Mesenchymal stem cell (in vitro differentiated cells and primary cell): ENCODE measurements at regions not wholly inside any gene's neighbourhood (a gene's known extent, or its start where the extent isn't known, plus 50 kb on each side); places are given as distances from the start of the nearest gene placed in this dataset.

Experiments
- DNase-seq: peaks from one replicate; pipeline ENCODE4 v3.0.0-alpha.2; 2013
- H2AFZ ChIP-seq: one replicate; pipeline ENCODE4 v1.6.1; 2013; ENCODE audit warnings: low read depth, mild to moderate bottlenecking, control low read depth, inconsistent platforms, low read length, moderate library complexity
- H2AK5ac ChIP-seq: 2 replicates; pipeline ENCODE4 v1.6.1; 2013; ENCODE audit warnings: low read length, moderate library complexity, mild to moderate bottlenecking, inconsistent platforms; ENCODE audit not compliant: severe bottlenecking
- H2BK120ac ChIP-seq: one replicate; pipeline ENCODE4 v1.6.1; 2013; ENCODE audit warnings: low read depth, mild to moderate bottlenecking, inconsistent platforms, low read length, moderate library complexity
- H2BK12ac ChIP-seq, 2 experiments: one replicate each; pipeline ENCODE4 v1.6.1; 2013; ENCODE audit warnings: inconsistent platforms in 2 of 2, low read length in 2 of 2, mild to moderate bottlenecking in 2 of 2, moderate library complexity in 2 of 2, control low read depth in 1 of 2
- H2BK15ac ChIP-seq: one replicate; pipeline ENCODE4 v1.6.1; 2013; ENCODE audit warnings: mild to moderate bottlenecking, low read depth, inconsistent platforms; ENCODE audit not compliant: poor library complexity, severe bottlenecking
- H2BK5ac ChIP-seq: 2 replicates; pipeline ENCODE4 v1.6.1; 2013; ENCODE audit warnings: low read depth, mild to moderate bottlenecking, low read length, control low read depth, inconsistent platforms; ENCODE audit not compliant: poor library complexity, severe bottlenecking
- H3K14ac ChIP-seq, 2 experiments: one replicate each; pipeline ENCODE4 v1.6.1; 2013; ENCODE audit warnings: inconsistent platforms in 2 of 2, low read length in 2 of 2, control low read depth in 1 of 2, mild to moderate bottlenecking in 1 of 2, moderate library complexity in 1 of 2
- H3K18ac ChIP-seq, 2 experiments: one replicate each; pipeline ENCODE4 v1.6.1; 2013; ENCODE audit warnings: inconsistent platforms in 2 of 2, low read length in 2 of 2, control low read depth in 1 of 2, low read depth in 1 of 2, mild to moderate bottlenecking in 1 of 2
- H3K23ac ChIP-seq, 2 experiments: one replicate each; pipeline ENCODE4 v1.6.1; 2013; ENCODE audit warnings: inconsistent platforms in 2 of 2, low read length in 2 of 2, mild to moderate bottlenecking in 2 of 2, moderate library complexity in 2 of 2, control low read depth in 1 of 2
- H3K27ac ChIP-seq: 2 replicates; pipeline ENCODE4 v1.5.1; 2013; ENCODE audit warnings: mild to moderate bottlenecking, moderate library complexity, low read length, control low read depth, inconsistent platforms; ENCODE audit not compliant: poor library complexity, severe bottlenecking
- H3K27me3 ChIP-seq, 2 experiments: 2 replicates each; pipeline versions ENCODE4 v1.6.1 to v1.7.0; 2013; ENCODE audit warnings: low read length in 2 of 2, mild to moderate bottlenecking in 2 of 2, moderate library complexity in 2 of 2, control low read depth in 1 of 2, inconsistent platforms in 1 of 2; ENCODE audit not compliant: control insufficient read depth in 1 of 2, insufficient read depth in 1 of 2
- H3K36me3 ChIP-seq, 2 experiments: 2 replicates each; pipeline versions ENCODE4 v1.6.1 to v1.7.0; 2013; ENCODE audit warnings: low read length in 2 of 2, control low read depth in 1 of 2, inconsistent platforms in 1 of 2, low read depth in 1 of 2, mild to moderate bottlenecking in 1 of 2; ENCODE audit not compliant: insufficient read depth in 2 of 2, control insufficient read depth in 1 of 2
- H3K4ac ChIP-seq, 2 experiments: one replicate each; pipeline ENCODE4 v1.6.1; 2013; ENCODE audit warnings: inconsistent platforms in 2 of 2, low read length in 2 of 2, mild to moderate bottlenecking in 2 of 2, moderate library complexity in 2 of 2, control low read depth in 1 of 2, low read depth in 1 of 2
- H3K4me1 ChIP-seq: 2 replicates; pipeline ENCODE4 v1.6.1; 2013; ENCODE audit warnings: low read depth, low read length, control low read depth; ENCODE audit not compliant: control insufficient read depth, insufficient read depth
- H3K4me2 ChIP-seq: 2 replicates; pipeline ENCODE4 v1.6.1; 2013; ENCODE audit warnings: low read length, mild to moderate bottlenecking, inconsistent platforms; ENCODE audit not compliant: poor library complexity, severe bottlenecking
- H3K4me3 ChIP-seq, 2 experiments: 2 replicates each; pipeline versions ENCODE4 v1.5.1 to v1.7.0; 2013; ENCODE audit warnings: low read length in 2 of 2, mild to moderate bottlenecking in 2 of 2, control low read depth in 1 of 2, low read depth in 1 of 2; ENCODE audit not compliant: insufficient read depth in 1 of 2
- H3K79me1 ChIP-seq: replicated peaks from 2 replicates; pipeline ENCODE4 v1.6.1; 2013; ENCODE audit warnings: mild to moderate bottlenecking, control low read depth, low read length, inconsistent platforms; ENCODE audit not compliant: poor library complexity, severe bottlenecking
- H3K9ac ChIP-seq: 2 replicates; pipeline ENCODE4 v1.7.0; 2013; ENCODE audit warnings: mild to moderate bottlenecking, low read length, moderate library complexity
- H3K9me3 ChIP-seq: 2 replicates; pipeline ENCODE4 v1.7.0; 2013; ENCODE audit warnings: mild to moderate bottlenecking, low read length; ENCODE audit not compliant: control insufficient read depth
- H4K8ac ChIP-seq: one replicate; pipeline ENCODE4 v1.6.1; 2013; ENCODE audit warnings: inconsistent platforms, mild to moderate bottlenecking, low read length, moderate library complexity
- H4K91ac ChIP-seq: one replicate; pipeline ENCODE4 v1.6.1; 2013; ENCODE audit warnings: mild to moderate bottlenecking, low read length, inconsistent platforms
- WGBS: methylation state at CpG from one replicate; pipeline ENCODE4 v1.1.7; 2013; ENCODE audit warnings: mixed read lengths; 5-methylcytosine and 5-hydroxymethylcytosine counted together

DNA sequence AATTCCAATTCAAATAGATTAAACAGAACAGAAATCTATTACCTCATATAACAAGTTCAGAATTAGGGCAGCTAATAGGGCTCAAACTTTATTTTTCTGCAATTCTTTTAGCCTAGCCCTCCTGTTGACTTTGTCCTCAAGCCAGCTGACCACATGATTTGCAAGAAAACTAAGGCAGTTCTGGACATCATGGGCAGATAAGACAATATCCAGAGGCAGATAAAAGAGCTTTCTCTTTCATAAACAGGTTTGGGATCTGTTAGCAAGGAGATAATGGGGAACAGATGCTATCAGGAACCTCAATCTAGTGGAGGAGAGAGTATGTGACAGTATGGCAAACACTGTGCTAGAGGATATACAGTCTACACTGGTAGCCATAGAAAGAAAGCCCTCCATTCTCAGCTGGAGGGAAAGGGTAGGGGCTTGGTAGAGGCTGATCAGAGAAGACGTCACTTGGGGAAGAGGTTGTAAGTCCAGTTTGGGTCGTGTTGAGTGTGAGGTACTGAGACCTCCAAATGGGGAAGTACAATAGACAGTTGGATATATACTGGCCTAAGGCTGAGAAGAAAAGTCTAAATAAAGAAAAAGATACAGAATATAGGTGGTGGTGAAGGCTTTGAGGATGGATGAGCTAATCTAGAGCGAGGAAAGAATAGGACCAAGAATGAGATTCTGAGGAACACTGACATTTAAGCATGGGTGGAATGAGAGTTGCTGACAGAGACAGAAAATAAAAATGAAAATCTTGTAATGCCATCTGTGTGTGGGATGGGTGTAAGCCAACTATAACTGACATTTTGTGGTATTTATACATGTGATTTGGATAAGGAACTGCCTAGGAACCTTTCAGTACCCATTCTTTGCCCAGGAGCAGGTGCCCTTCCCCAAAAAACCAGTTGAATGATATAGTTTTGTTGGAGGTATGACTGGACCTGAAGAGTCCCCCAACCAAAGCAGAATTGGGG lies 67.4 kb downstream of the CYB561 start:
- H3K4ac ChIP-seq = no peak overlapping the region
- no peak overlapping the region for H3K4me3 ChIP-seq
- no peak overlapping the region for H2BK5ac ChIP-seq
- no peak overlapping the region for H2BK120ac ChIP-seq
- H2BK12ac ChIP-seq = no peak overlapping the region
- H3K9me3 ChIP-seq = peaks cover 7% of the 10 kb centered on the region
- no peak overlapping the region for H4K91ac ChIP-seq
- no peak overlapping the region for H3K27ac ChIP-seq
- H3K36me3 ChIP-seq = peaks cover 7 to 18% of the 10 kb centered on the region in 2 experiments
- H4K8ac ChIP-seq = no peak overlapping the region
- no peaks in the 10 kb centered on the region for H3K27me3 ChIP-seq
- H3K4me2 ChIP-seq = no peak overlapping the region
- no peak overlapping the region for H3K18ac ChIP-seq
- no peak overlapping the region for H3K9ac ChIP-seq
- no peak overlapping the region for H2AFZ ChIP-seq
- H2BK15ac ChIP-seq = no peak overlapping the region
- H3K4me1 ChIP-seq = no peaks in the 10 kb centered on the region
- H3K79me1 ChIP-seq = peaks cover 22% of the 10 kb centered on the region
- no peak overlapping the region for H3K14ac ChIP-seq
- WGBS = 83% methylated on average over 3 of the region's 3 CpGs
- no peak overlapping the region for H3K23ac ChIP-seq
- DNase-seq = no peak
- H2AK5ac ChIP-seq = no peak overlapping the region

DNA sequence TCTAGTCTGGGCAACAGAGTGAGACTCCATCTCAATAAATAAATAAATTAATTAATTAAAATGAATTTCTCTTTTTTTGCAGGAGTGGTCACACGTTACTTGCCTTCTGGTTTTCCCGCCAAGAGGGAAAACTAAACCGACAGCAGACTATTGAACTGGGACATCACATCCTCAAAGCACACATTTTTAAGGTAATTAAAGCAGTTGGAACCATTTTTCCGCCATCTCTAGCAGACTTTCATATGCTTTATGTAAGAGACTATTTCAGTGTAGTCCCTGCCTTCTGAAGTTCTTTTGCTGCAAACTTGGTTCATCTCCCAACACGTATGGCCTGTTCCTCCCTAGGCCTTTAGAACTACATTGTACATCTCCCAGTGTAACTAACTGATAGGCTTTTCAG lies 66.5 kb downstream of the CYB561 start:
- no peak overlapping the region for H2AFZ ChIP-seq
- no peak overlapping the region for H3K23ac ChIP-seq
- H2AK5ac ChIP-seq = no peak overlapping the region
- no peaks in the 10 kb centered on the region for H3K27me3 ChIP-seq
- no peak overlapping the region for H3K4ac ChIP-seq
- no peak overlapping the region for H2BK15ac ChIP-seq
- no peak overlapping the region for H3K14ac ChIP-seq
- DNase-seq = no peak
- H3K4me1 ChIP-seq = no peaks in the 10 kb centered on the region
- no peak overlapping the region for H2BK12ac ChIP-seq
- peaks cover 3 to 18% of the 10 kb centered on the region in 2 experiments for H3K36me3 ChIP-seq
- no peak overlapping the region for H3K9ac ChIP-seq
- 97% methylated on average over 3 of the region's 5 CpGs for WGBS
- H2BK5ac ChIP-seq = no peak overlapping the region
- H2BK120ac ChIP-seq = no peak overlapping the region
- H3K18ac ChIP-seq = no peak overlapping the region
- H3K79me1 ChIP-seq = peaks cover 20% of the 10 kb centered on the region
- no peak overlapping the region for H4K91ac ChIP-seq
- no peak overlapping the region for H3K4me2 ChIP-seq
- no peak overlapping the region for H3K4me3 ChIP-seq
- peaks cover 7% of the 10 kb centered on the region for H3K9me3 ChIP-seq
- H3K27ac ChIP-seq = no peak overlapping the region
- H4K8ac ChIP-seq = no peak overlapping the region

DNA sequence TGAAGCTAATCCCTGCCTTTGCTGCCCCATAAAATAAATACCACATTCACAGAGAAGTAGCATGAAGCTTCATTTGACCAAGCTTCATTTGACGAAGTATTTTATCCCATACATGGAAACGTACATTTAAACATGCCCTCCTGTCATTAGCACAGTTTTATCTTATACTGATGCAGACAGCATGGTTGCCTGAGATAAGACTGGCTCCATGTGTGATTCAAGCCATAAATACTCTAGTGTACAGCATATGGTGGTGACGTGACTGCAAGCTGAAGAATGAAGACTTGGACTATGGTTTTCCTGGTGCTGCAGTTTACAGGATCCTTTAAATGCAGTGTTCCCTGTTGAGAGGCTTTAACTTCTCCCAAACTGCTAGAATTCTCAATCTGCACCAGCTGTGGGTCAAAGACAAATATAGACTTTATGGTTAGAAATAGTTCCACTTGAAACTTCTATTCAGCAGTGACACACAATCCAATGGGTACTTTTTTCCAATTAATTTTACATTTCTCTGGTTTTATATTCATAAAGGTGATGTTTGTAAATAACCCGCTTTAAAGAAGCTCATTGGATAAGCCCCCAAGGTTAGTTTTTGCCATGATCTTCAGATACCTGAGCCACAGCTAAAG lies 64.9 kb downstream of the CYB561 start:
- no peak overlapping the region for H3K23ac ChIP-seq
- no peak overlapping the region for H2BK15ac ChIP-seq
- no peak overlapping the region for H3K9ac ChIP-seq
- H3K27ac ChIP-seq = no peak overlapping the region
- no peaks in the 10 kb centered on the region for H3K4me1 ChIP-seq
- no peak overlapping the region for H4K91ac ChIP-seq
- H3K79me1 ChIP-seq = peaks cover 21% of the 10 kb centered on the region
- no peak overlapping the region for H2BK120ac ChIP-seq
- no peak overlapping the region for H3K4me2 ChIP-seq
- no peak overlapping the region for H4K8ac ChIP-seq
- no peak overlapping the region for H3K4ac ChIP-seq
- peaks cover 3 to 22% of the 10 kb centered on the region in 2 experiments for H3K36me3 ChIP-seq
- peak overlapping the region; percentile 61 for H2AFZ ChIP-seq
- H3K14ac ChIP-seq = peak overlapping the region in 1 of 2 experiments; percentile 9
- H3K18ac ChIP-seq = no peak overlapping the region
- H2BK5ac ChIP-seq = no peak overlapping the region
- H3K4me3 ChIP-seq = no peak overlapping the region
- no peaks in the 10 kb centered on the region for H3K27me3 ChIP-seq
- H3K9me3 ChIP-seq = peaks cover 7% of the 10 kb centered on the region
- 69% methylated on average over 4 of the region's 4 CpGs for WGBS
- no peak overlapping the region for H2BK12ac ChIP-seq
- H2AK5ac ChIP-seq = no peak overlapping the region
- DNase-seq = peak; percentile 68

DNA sequence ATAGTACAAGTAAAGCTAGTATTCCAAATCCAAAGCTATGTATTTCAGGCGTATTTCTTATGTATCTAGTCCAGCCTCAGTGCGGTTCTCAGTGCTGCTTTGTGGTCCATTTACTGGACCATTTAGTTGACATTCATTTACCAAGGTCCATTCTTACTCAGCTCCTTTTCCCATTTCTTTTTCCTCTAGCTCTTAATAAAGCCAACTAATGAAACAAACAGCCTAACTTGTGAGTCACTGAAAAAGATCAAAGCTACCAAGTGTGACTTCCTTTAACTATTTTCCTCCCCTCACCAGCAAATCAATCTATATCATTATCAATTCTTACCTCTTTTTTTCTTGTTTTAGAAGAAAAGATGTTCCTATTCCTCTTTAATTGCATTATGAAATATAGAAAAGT lies 64.0 kb downstream of the CYB561 start:
- Histone ChIP-seq H3K23ac (no peak overlapping the region), H3K14ac (no peak overlapping the region), H3K79me1 (peaks cover 21% of the 10 kb centered on the region), H2AK5ac (no peak overlapping the region), H3K27ac (no peak overlapping the region), H2BK12ac (no peak overlapping the region), H4K91ac (no peak overlapping the region), H2BK15ac (no peak overlapping the region), H3K4me1 (no peaks in the 10 kb centered on the region), H2BK120ac (no peak overlapping the region), H3K9ac (no peak overlapping the region), H3K36me3 (peaks cover 0 to 22% of the 10 kb centered on the region in 2 experiments), H3K9me3 (peaks cover 4% of the 10 kb centered on the region), H3K4me2 (no peak overlapping the region), H2AFZ (no peak overlapping the region), H2BK5ac (no peak overlapping the region), H3K27me3 (no peaks in the 10 kb centered on the region), H3K18ac (no peak overlapping the region), H3K4me3 (no peak overlapping the region), H4K8ac (no peak overlapping the region), H3K4ac (no peak overlapping the region)
- 95% methylated on average over 2 of the region's 2 CpGs for WGBS
- peak; percentile 29 for DNase-seq
